ENCODE measurements at regions not wholly inside any gene's neighbourhood (a gene's known extent, or its start where the extent isn't known, plus 50 kb on each side); places are given as distances from the start of the nearest gene placed in this dataset.
"Not testable (repeated sequence)": the region's sequence is repeated elsewhere in the genome, so short reads cannot be mapped to it uniquely, and the experiment has no call there.

- DNase-seq (ENCODE audit: low read depth): no peak
Observed at GRCh38 chrX:74251006-74251930, 52.7 kb upstream of the ZCCHC13 start.

- DNase-seq (ENCODE audit: low read depth): no peak
Observed at GRCh38 chrX:74250574-74250973, 53.4 kb upstream of the ZCCHC13 start.

GRCh38 chrX:74249963-74250362, 54.0 kb upstream of the ZCCHC13 start:
- DNase-seq (ENCODE audit: low read depth): no peak

- DNase-seq (ENCODE audit: low read depth): no peak
Observed at GRCh38 chrX:74248889-74249288, 55.1 kb upstream of the ZCCHC13 start.

- no peak for DNase-seq (ENCODE audit: low read depth)
Observed at GRCh38 chrX:74246524-74246923, 57.5 kb upstream of the ZCCHC13 start.

GRCh38 chrX:74242484-74243138, 61.4 kb upstream of the ZCCHC13 start:
- no peak for DNase-seq (ENCODE audit: low read depth)

- no peak for DNase-seq (ENCODE audit: low read depth)
Observed at GRCh38 chrX:74242050-74242449, 61.9 kb upstream of the ZCCHC13 start.

GRCh38 chrX:74238771-74239170, 65.2 kb upstream of the ZCCHC13 start:
- no peak for DNase-seq (ENCODE audit: low read depth)

GRCh38 chrX:74234818-74235217, 69.2 kb upstream of the ZCCHC13 start:
- no peak for DNase-seq (ENCODE audit: low read depth)

GRCh38 chrX:74232859-74233258, 71.1 kb upstream of the ZCCHC13 start:
- DNase-seq (ENCODE audit: low read depth): no peak

GRCh38 chrX:74231625-74232024, 72.4 kb upstream of the ZCCHC13 start:
- DNase-seq (ENCODE audit: low read depth): no peak

- DNase-seq (ENCODE audit: low read depth): no peak
Observed at GRCh38 chrX:74230094-74230493, 73.9 kb upstream of the ZCCHC13 start.

- no peak for DNase-seq (ENCODE audit: low read depth)
Observed at GRCh38 chrX:74225111-74225510, 78.9 kb upstream of the ZCCHC13 start.

- no peak for DNase-seq (ENCODE audit: low read depth)
Observed at GRCh38 chrX:74220277-74220676, 83.7 kb upstream of the ZCCHC13 start.

- no peak for DNase-seq (ENCODE audit: low read depth)
Observed at GRCh38 chrX:74218895-74219294, 85.1 kb upstream of the ZCCHC13 start.

GRCh38 chrX:74216421-74216820, 87.6 kb upstream of the ZCCHC13 start:
- no peak for DNase-seq (ENCODE audit: low read depth)

GRCh38 chrX:74211911-74212310, 92.1 kb upstream of the ZCCHC13 start:
- DNase-seq (ENCODE audit: low read depth): no peak

GRCh38 chrX:74207539-74207938, 96.4 kb upstream of the ZCCHC13 start:
- no peak for DNase-seq (ENCODE audit: low read depth)

- DNase-seq (ENCODE audit: low read depth): no peak
Observed at GRCh38 chrX:74195605-74196004, 108.4 kb upstream of the ZCCHC13 start.

GRCh38 chrX:74195120-74195519, 108.9 kb upstream of the ZCCHC13 start:
- no peak for DNase-seq (ENCODE audit: low read depth)

- no peak for DNase-seq (ENCODE audit: low read depth)
Observed at GRCh38 chrX:74187211-74187610, 116.8 kb upstream of the ZCCHC13 start.

GRCh38 chrX:74183047-74183446, 120.9 kb upstream of the ZCCHC13 start:
- not testable (repeated sequence) for DNase-seq (ENCODE audit: low read depth)

- DNase-seq (ENCODE audit: low read depth): not testable (repeated sequence)
Observed at GRCh38 chrX:74181976-74182375, 122.0 kb upstream of the ZCCHC13 start.

Data from activated gamma-delta T cell treated with anti-CD3 and anti-CD28 coated beads, Interleukin-2, amount 50 U/mL, for 16 hours (primary cell).